Rectal smooth muscle tissue (tissue), 1 donor: ENCODE measurements at regions not wholly inside any gene's neighbourhood (a gene's known extent, or its start where the extent isn't known, plus 50 kb on each side); places are given as distances from the start of the nearest gene placed in this dataset.

Experiments used
- H3K27ac ChIP-seq: one replicate; pipeline ENCODE4 v1.7.0; 2013; ENCODE audit warnings: low read depth, low read length, inconsistent platforms
- H3K27me3 ChIP-seq: one replicate; pipeline ENCODE4 v1.7.0; 2013; ENCODE audit warnings: low read length; ENCODE audit not compliant: control insufficient read depth, insufficient read depth
- H3K36me3 ChIP-seq: one replicate; pipeline ENCODE4 v1.7.0; 2013; ENCODE audit warnings: low read length; ENCODE audit not compliant: control insufficient read depth, insufficient read depth
- H3K4me1 ChIP-seq: one replicate; pipeline ENCODE4 v1.7.0; 2013; ENCODE audit warnings: low read length; ENCODE audit not compliant: control insufficient read depth, insufficient read depth
- H3K4me3 ChIP-seq: one replicate; pipeline ENCODE4 v1.7.0; 2013; ENCODE audit warnings: low read length
- H3K9ac ChIP-seq: one replicate; pipeline ENCODE4 v1.7.0; 2013; ENCODE audit warnings: low read length

- no peaks in the 10 kb centered on the region for H3K27me3 ChIP-seq
- H3K4me1 ChIP-seq: no peaks in the 10 kb centered on the region
- no peak overlapping the region for H3K9ac ChIP-seq
- H3K36me3 ChIP-seq: no peaks in the 10 kb centered on the region
- H3K4me3 ChIP-seq: no peak overlapping the region
- H3K27ac ChIP-seq: no peak overlapping the region
Observed at GRCh38 chr13:107301724-107302374, 733.9 kb upstream of the ARGLU1 start.

GRCh38 chr13:107299717-107300116 lies 731.8 kb upstream of the ARGLU1 start:
- H3K36me3 ChIP-seq: no peaks in the 10 kb centered on the region
- H3K4me3 ChIP-seq: no peak overlapping the region
- H3K4me1 ChIP-seq: no peaks in the 10 kb centered on the region
- H3K27me3 ChIP-seq: no peaks in the 10 kb centered on the region
- H3K27ac ChIP-seq: no peak overlapping the region
- H3K9ac ChIP-seq: no peak overlapping the region

- Histone ChIP-seq H3K4me3 (no peak overlapping the region), H3K27ac (no peak overlapping the region), H3K36me3 (no peaks in the 10 kb centered on the region), H3K27me3 (no peaks in the 10 kb centered on the region), H3K9ac (no peak overlapping the region), H3K4me1 (no peaks in the 10 kb centered on the region)
Observed at GRCh38 chr13:107296804-107297203, 728.9 kb upstream of the ARGLU1 start.

- Histone ChIP-seq H3K4me1 (no peaks in the 10 kb centered on the region), H3K27ac (no peak overlapping the region), H3K27me3 (no peaks in the 10 kb centered on the region), H3K36me3 (no peaks in the 10 kb centered on the region), H3K4me3 (no peak overlapping the region), H3K9ac (no peak overlapping the region)
Observed at GRCh38 chr13:107295416-107296140, 727.6 kb upstream of the ARGLU1 start.

- no peak overlapping the region for H3K27ac ChIP-seq
- no peak overlapping the region for H3K4me3 ChIP-seq
- H3K9ac ChIP-seq: no peak overlapping the region
- no peaks in the 10 kb centered on the region for H3K4me1 ChIP-seq
- no peaks in the 10 kb centered on the region for H3K27me3 ChIP-seq
- H3K36me3 ChIP-seq: no peaks in the 10 kb centered on the region
Observed at GRCh38 chr13:107293924-107294323, 726.0 kb upstream of the ARGLU1 start.

GRCh38 chr13:107291875-107292274 lies 723.9 kb upstream of the ARGLU1 start:
- Histone ChIP-seq H3K9ac (no peak overlapping the region), H3K27me3 (no peaks in the 10 kb centered on the region), H3K4me1 (no peaks in the 10 kb centered on the region), H3K4me3 (no peak overlapping the region), H3K36me3 (no peaks in the 10 kb centered on the region), H3K27ac (no peak overlapping the region)

GRCh38 chr13:107289540-107289939 lies 721.6 kb upstream of the ARGLU1 start:
- no peaks in the 10 kb centered on the region for H3K27me3 ChIP-seq
- H3K4me3 ChIP-seq: no peak overlapping the region
- no peaks in the 10 kb centered on the region for H3K4me1 ChIP-seq
- no peaks in the 10 kb centered on the region for H3K36me3 ChIP-seq
- no peak overlapping the region for H3K27ac ChIP-seq
- no peak overlapping the region for H3K9ac ChIP-seq

- Histone ChIP-seq H3K4me1 (no peaks in the 10 kb centered on the region), H3K27ac (no peak overlapping the region), H3K9ac (no peak overlapping the region), H3K27me3 (no peaks in the 10 kb centered on the region), H3K36me3 (no peaks in the 10 kb centered on the region), H3K4me3 (no peak overlapping the region)
Observed at GRCh38 chr13:107284173-107284572, 716.2 kb upstream of the ARGLU1 start.

GRCh38 chr13:107277911-107278310 lies 710.0 kb upstream of the ARGLU1 start:
- no peak overlapping the region for H3K27ac ChIP-seq
- no peak overlapping the region for H3K4me3 ChIP-seq
- H3K27me3 ChIP-seq: no peaks in the 10 kb centered on the region
- no peak overlapping the region for H3K9ac ChIP-seq
- no peaks in the 10 kb centered on the region for H3K4me1 ChIP-seq
- no peaks in the 10 kb centered on the region for H3K36me3 ChIP-seq

GRCh38 chr13:107276936-107277335 lies 709.0 kb upstream of the ARGLU1 start:
- H3K27ac ChIP-seq: no peak overlapping the region
- H3K36me3 ChIP-seq: no peaks in the 10 kb centered on the region
- no peaks in the 10 kb centered on the region for H3K4me1 ChIP-seq
- H3K9ac ChIP-seq: no peak overlapping the region
- no peak overlapping the region for H3K4me3 ChIP-seq
- no peaks in the 10 kb centered on the region for H3K27me3 ChIP-seq

- no peaks in the 10 kb centered on the region for H3K27me3 ChIP-seq
- H3K4me3 ChIP-seq: no peak overlapping the region
- H3K27ac ChIP-seq: no peak overlapping the region
- no peaks in the 10 kb centered on the region for H3K36me3 ChIP-seq
- H3K4me1 ChIP-seq: no peaks in the 10 kb centered on the region
- H3K9ac ChIP-seq: no peak overlapping the region
Observed at GRCh38 chr13:107275945-107276614, 708.1 kb upstream of the ARGLU1 start.

GRCh38 chr13:107275312-107275711 lies 707.4 kb upstream of the ARGLU1 start:
- Histone ChIP-seq H3K4me1 (no peaks in the 10 kb centered on the region), H3K27me3 (no peaks in the 10 kb centered on the region), H3K9ac (no peak overlapping the region), H3K36me3 (no peaks in the 10 kb centered on the region), H3K27ac (no peak overlapping the region), H3K4me3 (no peak overlapping the region)
